HEK293T (cell line): ENCODE measurements at regions not wholly inside any gene's neighbourhood (a gene's known extent, or its start where the extent isn't known, plus 50 kb on each side); places are given as distances from the start of the nearest gene placed in this dataset.

ENCODE experiments used
- CTCF ChIA-PET: fragments of 350-600 bp; formaldehyde crosslinking; extraction: SDS; loops from one replicate; lab custom pipeline; 2021; ENCODE audit warnings: antibody characterized with exemption, inconsistent platforms; lab: Yijun Ruan, JAX
- POLR2A ChIA-PET: fragments of 350-600 bp; formaldehyde crosslinking; extraction: SDS; loops from one replicate; lab custom pipeline; 2020; ENCODE audit warnings: antibody characterized with exemption, inconsistent platforms; lab: Yijun Ruan, JAX
- DNase-seq: peaks from one replicate; pipeline ENCODE4 v3.0.0; 2012; ENCODE audit warnings: mixed read lengths; ENCODE audit errors: extremely low spot score
- ARNT ChIP-seq: fragments of 450-650 bp; IDR thresholded peaks from 2 replicates; pipeline ENCODE4 v1.6.1; 2017; ENCODE audit warnings: mild to moderate bottlenecking
- BHLHE40 ChIP-seq: fragments of 450-650 bp; IDR thresholded peaks from 2 replicates; pipeline ENCODE4 v1.6.1; 2016; ENCODE audit warnings: mild to moderate bottlenecking, moderate library complexity, borderline replicate concordance
- CTBP1 ChIP-seq: fragments of 450-650 bp; IDR thresholded peaks from 2 replicates; pipeline ENCODE4 v1.6.1; 2016; ENCODE audit warnings: borderline replicate concordance
- ELF4 ChIP-seq: fragments of 450-650 bp; IDR thresholded peaks from 2 replicates; pipeline ENCODE4 v1.6.1; 2017; ENCODE audit warnings: antibody characterized with exemption
- FOXA1 ChIP-seq: fragments of 450-650 bp; IDR thresholded peaks from 2 replicates; pipeline ENCODE4 v1.6.1; 2016; ENCODE audit warnings: mild to moderate bottlenecking
- FOXK2 ChIP-seq: fragments of 450-650 bp; IDR thresholded peaks from 2 replicates; pipeline ENCODE4 v1.6.1; 2016; ENCODE audit warnings: mild to moderate bottlenecking
- FOXM1 ChIP-seq: fragments of 450-650 bp; IDR thresholded peaks from 2 replicates; pipeline ENCODE4 v1.6.1; 2017; ENCODE audit warnings: mild to moderate bottlenecking, borderline replicate concordance
- HDGF ChIP-seq: fragments of 450-650 bp; IDR thresholded peaks from 2 replicates; pipeline ENCODE4 v1.6.1; 2017; ENCODE audit warnings: antibody characterized with exemption, borderline replicate concordance
- L3MBTL2 ChIP-seq: fragments of 450-650 bp; conservative IDR thresholded peaks from 2 replicates; pipeline ENCODE4 v1.6.1; 2016; ENCODE audit warnings: mild to moderate bottlenecking
- LEF1 ChIP-seq: fragments of 450-650 bp; IDR thresholded peaks from 2 replicates; pipeline ENCODE4 v1.6.1; 2017; ENCODE audit warnings: mild to moderate bottlenecking, borderline replicate concordance
- NFRKB ChIP-seq: fragments of 450-650 bp; IDR thresholded peaks from 2 replicates; pipeline ENCODE4 v1.6.1; 2016; ENCODE audit warnings: mild to moderate bottlenecking, moderate library complexity
- SP1 ChIP-seq: fragments of 450-650 bp; IDR thresholded peaks from 2 replicates; pipeline ENCODE4 v1.6.1; 2017
- SUZ12 ChIP-seq: fragments of 450-650 bp; IDR thresholded peaks from 2 replicates; pipeline ENCODE4 v1.6.1; 2016; ENCODE audit warnings: mild to moderate bottlenecking
- TARDBP ChIP-seq: fragments of 450-650 bp; IDR thresholded peaks from 2 replicates; pipeline ENCODE4 v1.6.1; 2016
- ZNF384 ChIP-seq: fragments of 450-650 bp; IDR thresholded peaks from 2 replicates; pipeline ENCODE4 v1.6.1; 2016
- TF ChIP-seq, protein P1 (sequence below): fragments of 450-650 bp; IDR thresholded peaks from 2 replicates; pipeline ENCODE4 v1.6.1; 2016

DNA sequence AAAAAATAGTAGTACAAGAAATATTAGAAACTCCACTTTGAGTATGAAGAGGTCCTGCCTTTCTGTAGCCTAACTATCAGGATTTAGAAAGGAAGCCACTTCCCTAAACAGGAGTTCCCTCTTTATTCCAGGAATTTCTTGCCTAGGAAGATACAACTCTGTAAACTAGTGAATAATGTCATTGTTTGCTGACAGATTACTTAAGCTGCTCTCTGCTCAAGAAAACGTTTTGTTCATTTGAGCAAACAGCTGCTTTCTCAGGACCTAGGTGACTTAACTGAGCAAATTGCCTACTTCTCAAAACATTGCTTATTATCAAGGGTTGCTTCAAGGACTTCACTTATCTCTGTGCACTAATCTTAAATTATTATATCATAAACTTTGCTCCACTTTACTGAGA is 1419.4 kb upstream of the SLC10A2 start:
- no peak for TF ChIP-seq FOXA1
- TF ChIP-seq L3MBTL2, result no peak
- no peak for TF ChIP-seq SP1
- CTCF ChIA-PET, result no interaction called here
- no peak for DNase-seq
- POLR2A ChIA-PET, result no interaction called here

DNA sequence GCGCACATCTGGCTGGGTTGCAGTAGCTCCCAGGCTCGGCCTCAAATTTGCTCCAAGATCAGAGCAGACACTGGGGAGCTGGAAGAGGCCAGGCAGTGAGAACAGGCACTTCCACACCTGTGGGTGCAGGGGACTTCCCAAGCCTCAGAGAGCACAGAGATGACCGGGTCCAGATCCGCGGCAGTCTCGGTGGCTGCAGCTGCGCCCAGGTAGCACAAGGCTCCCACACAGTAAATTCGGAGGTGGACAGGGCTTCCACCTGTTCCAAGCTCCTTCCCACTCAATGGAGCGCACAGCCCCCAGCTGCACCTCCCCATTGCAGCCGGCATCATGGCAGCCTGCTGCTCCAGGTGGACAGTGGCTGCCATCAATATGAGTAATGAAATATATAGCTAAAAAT is 1417.4 kb upstream of the SLC10A2 start:
- CTCF ChIA-PET, result interaction anchor here (0.6 kb wide), 1 partner anchor 290 kb away, joined by 3 read pairs; no protein-coding TSS in a partner anchor
- POLR2A ChIA-PET, result no interaction called here
- no peak for DNase-seq
- no peak for TF ChIP-seq TARDBP
- no peak for TF ChIP-seq LEF1
- TF ChIP-seq NFRKB, result no peak
- TF ChIP-seq CTBP1, result no peak
- TF ChIP-seq, protein P1, sequence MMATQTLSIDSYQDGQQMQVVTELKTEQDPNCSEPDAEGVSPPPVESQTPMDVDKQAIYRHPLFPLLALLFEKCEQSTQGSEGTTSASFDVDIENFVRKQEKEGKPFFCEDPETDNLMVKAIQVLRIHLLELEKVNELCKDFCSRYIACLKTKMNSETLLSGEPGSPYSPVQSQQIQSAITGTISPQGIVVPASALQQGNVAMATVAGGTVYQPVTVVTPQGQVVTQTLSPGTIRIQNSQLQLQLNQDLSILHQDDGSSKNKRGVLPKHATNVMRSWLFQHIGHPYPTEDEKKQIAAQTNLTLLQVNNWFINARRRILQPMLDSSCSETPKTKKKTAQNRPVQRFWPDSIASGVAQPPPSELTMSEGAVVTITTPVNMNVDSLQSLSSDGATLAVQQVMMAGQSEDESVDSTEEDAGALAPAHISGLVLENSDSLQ, result no peak
- no peak for TF ChIP-seq ARNT
- no peak for TF ChIP-seq FOXA1
- TF ChIP-seq FOXK2, result no peak
- TF ChIP-seq SP1, result no peak
- TF ChIP-seq HDGF, result no peak
- no peak for TF ChIP-seq ZNF384
- TF ChIP-seq ELF4, result no peak
- TF ChIP-seq L3MBTL2, result no peak
- no peak for TF ChIP-seq BHLHE40
- TF ChIP-seq SUZ12, result no peak
- TF ChIP-seq FOXM1, result no peak

DNA sequence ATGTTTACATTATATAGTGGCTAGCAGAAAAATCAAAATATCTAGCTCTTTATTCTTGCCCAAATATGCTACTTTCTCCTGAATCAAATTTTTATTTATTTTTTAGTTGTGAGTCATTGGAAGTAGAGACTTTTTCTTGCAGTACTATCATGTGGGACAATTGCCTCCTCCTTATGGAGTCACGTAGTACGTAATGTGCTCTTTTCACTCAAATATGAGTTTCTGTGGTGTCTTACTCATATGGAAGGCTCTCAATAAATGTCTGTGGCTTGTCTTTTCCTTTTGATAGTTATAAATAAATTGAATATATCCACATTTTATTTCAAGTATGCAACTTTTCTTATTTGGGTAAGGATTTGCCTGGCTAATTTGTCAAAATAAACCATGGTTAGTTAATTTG is 1411.0 kb upstream of the SLC10A2 start:
- CTCF ChIA-PET, result no interaction called here
- POLR2A ChIA-PET, result no interaction called here
- TF ChIP-seq SP1 (no peak), BHLHE40 (no peak), L3MBTL2 (no peak), SUZ12 (no peak), NFRKB (no peak), ELF4 (no peak), HDGF (no peak), TARDBP (no peak), ARNT (no peak), ZNF384 (no peak), FOXA1 (no peak)
- TF ChIP-seq, protein P1, result no peak
- no peak for DNase-seq

DNA sequence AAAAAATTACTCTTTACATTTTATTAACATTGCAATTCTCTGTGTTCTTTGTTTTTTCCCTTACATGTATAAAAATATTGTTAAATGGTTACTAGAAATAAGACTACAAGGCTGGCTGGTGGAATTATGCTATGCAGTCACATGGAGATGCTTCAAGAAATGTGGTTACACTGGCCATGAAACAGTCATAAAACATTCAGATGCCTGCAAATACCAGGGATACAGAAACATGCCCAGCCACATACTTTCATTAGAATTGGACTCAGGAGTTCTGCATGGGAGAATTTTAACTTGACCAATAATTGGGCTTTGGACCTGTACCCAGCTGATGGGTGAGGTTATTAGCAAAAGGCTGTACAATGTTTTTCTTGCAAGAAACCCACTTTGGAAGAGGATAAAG is 1407.7 kb upstream of the SLC10A2 start:
- ChIA-PET POLR2A (no interaction called here), CTCF (no interaction called here)
- no peak for DNase-seq
- TF ChIP-seq ELF4, result no peak
- TF ChIP-seq BHLHE40, result no peak
- TF ChIP-seq FOXA1, result no peak
- no peak for TF ChIP-seq SP1
- TF ChIP-seq ARNT, result no peak
- no peak for TF ChIP-seq ZNF384
- TF ChIP-seq NFRKB, result no peak
- no peak for TF ChIP-seq LEF1
- TF ChIP-seq CTBP1, result no peak
- no peak for TF ChIP-seq L3MBTL2
- TF ChIP-seq SUZ12, result no peak

DNA sequence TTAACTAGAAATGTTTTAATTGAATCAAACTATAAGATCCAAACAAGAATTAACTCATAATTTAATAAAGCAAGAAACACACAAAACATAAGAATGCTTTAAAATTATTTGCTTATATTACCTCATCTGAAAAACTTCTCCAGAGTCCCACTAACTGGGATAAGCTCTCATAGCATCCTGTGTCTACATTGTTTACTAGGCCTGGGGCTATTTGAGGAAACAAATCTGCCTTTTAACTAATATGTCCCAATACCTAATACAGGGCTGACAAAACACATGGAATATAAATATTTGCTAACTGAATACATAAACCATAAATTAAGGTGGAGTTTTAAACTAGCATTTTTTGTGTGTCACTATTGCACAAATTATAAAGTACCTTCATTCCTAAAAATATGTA is 1399.8 kb upstream of the SLC10A2 start:
- CTCF ChIA-PET, result no interaction called here
- DNase-seq, result no peak
- POLR2A ChIA-PET, result no interaction called here
- no peak for TF ChIP-seq FOXA1
- no peak for TF ChIP-seq L3MBTL2
- no peak for TF ChIP-seq BHLHE40
- no peak for TF ChIP-seq HDGF
- no peak for TF ChIP-seq LEF1
- no peak for TF ChIP-seq ZNF384
- no peak for TF ChIP-seq TARDBP
- TF ChIP-seq SUZ12, result no peak
- no peak for TF ChIP-seq SP1
- no peak for TF ChIP-seq NFRKB
- no peak for TF ChIP-seq ARNT
- TF ChIP-seq, protein P1, result no peak
- TF ChIP-seq ELF4, result no peak
- TF ChIP-seq FOXK2, result no peak

DNA sequence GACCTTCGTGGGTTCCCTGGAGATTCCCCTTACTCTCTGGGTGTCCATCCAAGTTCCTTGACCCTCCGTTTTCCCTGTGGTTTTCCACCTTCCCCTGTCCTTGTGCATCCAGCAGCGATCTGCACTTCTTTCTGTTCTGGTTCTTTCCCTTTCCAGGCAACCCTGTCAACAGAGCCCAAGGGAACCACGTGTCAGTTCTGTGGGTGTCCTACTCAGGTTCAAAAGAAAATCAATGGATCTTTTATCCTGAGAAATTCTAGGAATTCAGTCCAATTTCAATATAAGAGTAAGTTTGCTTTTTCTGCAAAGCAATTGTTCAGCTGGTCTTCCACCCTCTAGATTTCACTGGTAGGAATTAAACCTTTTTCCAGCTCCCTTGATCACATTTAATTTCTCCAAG is 1394.8 kb upstream of the SLC10A2 start:
- ChIA-PET POLR2A (no interaction called here), CTCF (no interaction called here)
- DNase-seq, result no peak
- TF ChIP-seq FOXK2, result no peak
- no peak for TF ChIP-seq FOXM1
- no peak for TF ChIP-seq FOXA1
- TF ChIP-seq, protein P1, result no peak
- no peak for TF ChIP-seq BHLHE40
- no peak for TF ChIP-seq SUZ12
- no peak for TF ChIP-seq ARNT
- TF ChIP-seq ZNF384, result no peak
- no peak for TF ChIP-seq SP1
- TF ChIP-seq ELF4, result no peak
- TF ChIP-seq L3MBTL2, result no peak
